GM13976 (cell line): ENCODE measurements at regions not wholly inside any gene's neighbourhood (a gene's known extent, or its start where the extent isn't known, plus 50 kb on each side); places are given as distances from the start of the nearest gene placed in this dataset.

Experiments used
- DNase-seq: peaks from one replicate; pipeline ENCODE4 v3.0.0; 2012; ENCODE audit warnings: low spot score
- CTCF ChIP-seq: IDR thresholded peaks from 2 replicates; pipeline ENCODE4 v1.5.1; 2012; ENCODE audit warnings: borderline replicate concordance, mild to moderate bottlenecking; ENCODE audit not compliant: insufficient read depth; ENCODE audit errors: extremely low read depth, missing control alignments, control extremely low read depth
- in situ Hi-C: fragments of 300-500 bp; cut with MboI; formaldehyde crosslinking; loops from one replicate; pipeline ENCODE4 v1.12.0; 2022; ENCODE audit warnings: low sequenced_read_pairs, mixed read lengths, inconsistent platforms; ENCODE audit not compliant: unreplicated experiment

GRCh38 chr11:23959462-23959861 lies 537.4 kb upstream of the LUZP2 start:
- TF ChIP-seq CTCF = no peak
- no peak for DNase-seq
- in situ Hi-C loops = no loop called here

GRCh38 chr11:23961503-23962338 lies 535.1 kb upstream of the LUZP2 start:
- no peak for TF ChIP-seq CTCF
- DNase-seq = no peak
- in situ Hi-C loops = no loop called here

GRCh38 chr11:23973244-23973643 lies 523.6 kb upstream of the LUZP2 start:
- no peak for DNase-seq
- no peak for TF ChIP-seq CTCF
- in situ Hi-C loops = no loop called here

- no peak for DNase-seq
- TF ChIP-seq CTCF = no peak
- in situ Hi-C loops = no loop called here
These were observed 522.8 kb upstream of the LUZP2 start for GRCh38 chr11:23974051-23974450.

- in situ Hi-C loops = no loop called here
- DNase-seq = no peak
- no peak for TF ChIP-seq CTCF
These were observed 522.3 kb upstream of the LUZP2 start for GRCh38 chr11:23974601-23975000.

GRCh38 chr11:23976426-23976825 lies 520.4 kb upstream of the LUZP2 start:
- in situ Hi-C loops = no loop called here
- no peak for DNase-seq
- no peak for TF ChIP-seq CTCF
